Thymus (tissue), 11 donors: ENCODE measurements at regions not wholly inside any gene's neighbourhood (a gene's known extent, or its start where the extent isn't known, plus 50 kb on each side); places are given as distances from the start of the nearest gene placed in this dataset.
"Not testable (repeated sequence)": the region's sequence is repeated elsewhere in the genome, so short reads cannot be mapped to it uniquely, and the experiment has no call there.

Experiments used
- DNase-seq, 9 donors: peaks; one replicate each; pipeline ENCODE4 v3.0.0-alpha.2; 2013; ENCODE audit warnings: low spot score in 9 of 9, low read depth in 6 of 9, missing footprints in 1 of 9
- H3K27ac ChIP-seq, 2 donors: one replicate each; pipeline ENCODE4 v1.5.1; 2013; ENCODE audit warnings: control low read depth in 1 of 2, low read depth in 1 of 2, low read length in 1 of 2, mild to moderate bottlenecking in 1 of 2, moderate library complexity in 1 of 2
- H3K27me3 ChIP-seq, 2 donors: one replicate each; pipeline ENCODE4 v1.5.1; 2013; ENCODE audit warnings: low read length in 1 of 2; ENCODE audit not compliant: control insufficient read depth in 2 of 2, insufficient read depth in 1 of 2
- H3K36me3 ChIP-seq, 2 donors: one replicate each; pipeline ENCODE4 v1.5.1; 2013; ENCODE audit warnings: low read length in 1 of 2, mild to moderate bottlenecking in 1 of 2, moderate library complexity in 1 of 2; ENCODE audit not compliant: control insufficient read depth in 2 of 2, insufficient read depth in 2 of 2
- H3K4me1 ChIP-seq, 2 donors: one replicate each; pipeline ENCODE4 v1.5.1; 2013; ENCODE audit warnings: low read length in 2 of 2; ENCODE audit not compliant: control insufficient read depth in 2 of 2, insufficient read depth in 2 of 2
- H3K4me3 ChIP-seq, 2 donors: one replicate each; pipeline ENCODE4 v1.5.1; 2013; ENCODE audit warnings: low read length in 2 of 2, control low read depth in 1 of 2, mild to moderate bottlenecking in 1 of 2
- H3K9me3 ChIP-seq, 2 donors: one replicate each; pipeline ENCODE4 v1.5.1; 2013; ENCODE audit warnings: low read length in 1 of 2, mild to moderate bottlenecking in 1 of 2; ENCODE audit not compliant: control insufficient read depth in 2 of 2, insufficient read depth in 1 of 2
- WGBS: extraction: QIAGEN DNeasy Blood & Tissue Kit; methylation state at CpG from one replicate; pipeline ENCODE4 v1.1.7; 2013; 5-methylcytosine and 5-hydroxymethylcytosine counted together
- donor health status: healthy.

DNA sequence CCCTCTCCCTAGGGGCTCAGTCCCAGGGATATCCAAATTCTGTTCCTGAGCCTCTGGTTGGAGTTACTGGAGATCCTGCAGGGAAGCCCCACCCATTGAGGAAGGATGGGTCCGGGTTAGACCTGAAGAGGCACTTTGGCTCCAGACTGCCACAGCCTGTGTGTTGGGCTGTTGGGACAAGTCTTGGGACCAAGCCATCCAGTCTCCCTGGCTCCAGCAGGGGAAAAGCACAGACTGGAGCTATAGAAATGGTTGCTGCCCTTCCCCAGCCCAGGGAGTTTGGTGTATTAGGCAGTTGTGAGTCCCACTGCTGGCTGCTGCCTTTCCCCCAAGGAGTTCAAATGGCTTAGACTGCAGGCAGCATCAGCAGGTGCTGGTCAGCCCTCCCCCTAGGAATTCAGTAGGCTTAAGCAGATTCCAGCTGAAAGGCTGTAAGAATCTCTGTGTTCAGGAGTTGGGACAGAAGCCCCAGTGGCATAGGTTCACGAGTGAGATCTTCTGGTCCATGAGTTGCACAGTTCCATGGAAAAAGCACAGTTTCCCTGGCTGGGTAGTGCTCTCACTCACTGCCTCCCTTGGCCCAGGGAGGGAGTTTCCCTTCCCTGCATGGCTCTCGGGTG is 344.0 kb upstream of the EPHA5 start:
- Histone ChIP-seq H3K27ac (no peak overlapping the region), H3K4me3 (no peak overlapping the region), H3K9me3 (peaks cover 0 to 17% of the 10 kb centered on the region in 2 donors), H3K4me1 (no peaks in the 10 kb centered on the region), H3K36me3 (no peaks in the 10 kb centered on the region), H3K27me3 (no peaks in the 10 kb centered on the region)
- 57% methylated on average over 3 of the region's 3 CpGs for WGBS
- no peak for DNase-seq

DNA sequence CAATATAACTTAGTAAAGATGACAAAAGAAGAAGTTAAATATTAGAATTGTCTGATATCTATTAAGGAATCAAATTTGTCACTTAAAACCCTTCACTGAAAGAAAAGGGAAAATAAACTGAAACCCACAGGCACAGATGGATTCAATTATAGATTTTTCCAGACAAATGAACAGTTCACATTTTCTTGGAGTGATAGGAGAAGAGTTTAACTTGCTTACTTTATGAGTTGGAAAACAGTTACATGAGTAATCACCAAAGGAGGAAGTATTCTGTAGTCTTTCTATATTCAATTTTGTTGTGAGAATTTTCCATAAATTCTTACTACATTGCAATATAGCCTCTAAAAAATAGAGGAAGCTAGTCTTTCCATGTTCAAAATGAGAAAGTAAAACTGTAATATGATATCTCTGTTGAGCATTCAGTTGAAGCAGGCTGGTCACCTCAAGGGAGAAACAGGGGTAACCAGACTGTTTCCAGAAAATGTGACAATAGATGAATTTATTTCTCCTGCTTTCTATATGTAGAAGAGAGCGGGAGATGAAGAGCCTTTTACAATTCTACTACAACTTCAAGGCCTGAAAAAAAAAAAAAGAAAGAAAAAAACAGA is 330.3 kb upstream of the EPHA5 start:
- H3K4me1 ChIP-seq, result no peaks in the 10 kb centered on the region
- DNase-seq, result no peak
- no peaks in the 10 kb centered on the region for H3K27me3 ChIP-seq
- no peak overlapping the region for H3K4me3 ChIP-seq
- 89% methylated on average over 1 of the region's 1 CpG for WGBS
- H3K27ac ChIP-seq, result no peak overlapping the region
- peaks cover 0 to 4% of the 10 kb centered on the region in 2 donors for H3K9me3 ChIP-seq
- no peaks in the 10 kb centered on the region for H3K36me3 ChIP-seq

DNA sequence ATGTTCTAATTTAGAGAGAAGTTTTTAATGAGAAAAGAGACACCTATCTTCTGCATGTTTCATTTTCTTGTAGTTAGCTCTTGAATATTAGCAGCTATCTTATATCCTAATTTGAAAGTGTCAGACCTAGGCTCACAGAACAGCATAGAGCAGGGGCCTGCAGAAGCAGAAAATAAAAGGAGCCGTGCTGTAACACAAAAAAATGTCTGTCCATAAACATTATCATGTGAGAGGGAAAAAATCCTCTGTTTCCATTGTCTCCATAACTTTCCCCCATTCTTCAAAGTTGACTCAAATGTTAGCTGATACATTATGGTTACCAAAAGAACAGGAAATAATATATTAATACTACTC is 329.2 kb upstream of the EPHA5 start:
- Histone ChIP-seq H3K4me1 (no peaks in the 10 kb centered on the region), H3K36me3 (no peaks in the 10 kb centered on the region), H3K9me3 (peaks cover 0 to 4% of the 10 kb centered on the region in 2 donors), H3K4me3 (no peak overlapping the region), H3K27ac (no peak overlapping the region), H3K27me3 (no peaks in the 10 kb centered on the region)
- no peak for DNase-seq
- 94% methylated on average over 1 of the region's 1 CpG for WGBS

GRCh38 chr4:65998807-65999517 is 328.7 kb upstream of the EPHA5 start:
- not testable (repeated sequence) for DNase-seq, H3K27me3 ChIP-seq, H3K27ac ChIP-seq, H3K4me3 ChIP-seq, H3K36me3 ChIP-seq, H3K9me3 ChIP-seq, H3K4me1 ChIP-seq
- 91% methylated on average over 29 of the region's 29 CpGs for WGBS

- H3K4me3 ChIP-seq, result no peak overlapping the region
- no peaks in the 10 kb centered on the region for H3K4me1 ChIP-seq
- H3K36me3 ChIP-seq, result no peaks in the 10 kb centered on the region
- H3K27me3 ChIP-seq, result no peaks in the 10 kb centered on the region
- no peak for DNase-seq
- WGBS, result 91% methylated on average over 2 of the region's 2 CpGs
- no peaks in the 10 kb centered on the region for H3K9me3 ChIP-seq
- no peak overlapping the region for H3K27ac ChIP-seq
Measured at GRCh38 chr4:65983061-65983460, 312.8 kb upstream of the EPHA5 start.

GRCh38 chr4:65976287-65976686 is 306.0 kb upstream of the EPHA5 start:
- no peaks in the 10 kb centered on the region for H3K9me3 ChIP-seq
- no peak overlapping the region for H3K4me3 ChIP-seq
- no peaks in the 10 kb centered on the region for H3K4me1 ChIP-seq
- DNase-seq, result no peak
- no peaks in the 10 kb centered on the region for H3K36me3 ChIP-seq
- no peak overlapping the region for H3K27ac ChIP-seq
- H3K27me3 ChIP-seq, result no peaks in the 10 kb centered on the region
- 89% methylated on average over 2 of the region's 2 CpGs for WGBS

DNA sequence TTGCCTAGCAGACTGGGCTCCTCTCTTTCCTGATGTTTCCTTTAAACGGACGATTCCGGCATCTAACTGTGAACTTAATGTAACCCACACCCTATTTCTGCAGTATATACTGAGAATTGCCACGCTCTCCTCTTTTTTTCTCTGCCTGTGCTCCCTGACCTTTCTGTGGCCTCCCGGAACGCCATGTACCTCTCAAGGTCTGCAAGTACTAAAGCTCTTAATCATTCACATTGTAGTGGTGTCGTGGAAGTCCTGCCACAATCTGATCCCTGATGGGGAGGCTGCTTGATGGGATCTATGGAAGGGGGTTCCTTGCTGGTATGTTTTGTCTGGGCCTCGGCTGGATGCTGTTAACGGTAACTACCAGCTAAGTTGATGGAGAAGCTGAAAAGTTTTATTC is 302.9 kb upstream of the EPHA5 start:
- Histone ChIP-seq H3K4me1 (no peaks in the 10 kb centered on the region), H3K27me3 (no peaks in the 10 kb centered on the region), H3K36me3 (no peaks in the 10 kb centered on the region), H3K27ac (no peak overlapping the region), H3K9me3 (no peaks in the 10 kb centered on the region), H3K4me3 (no peak overlapping the region)
- WGBS, result 77% methylated on average over 9 of the region's 9 CpGs
- no peak for DNase-seq

GRCh38 chr4:65971686-65972085 is 301.4 kb upstream of the EPHA5 start:
- Histone ChIP-seq H3K27ac (no peak overlapping the region), H3K4me1 (no peaks in the 10 kb centered on the region), H3K4me3 (no peak overlapping the region), H3K27me3 (no peaks in the 10 kb centered on the region), H3K36me3 (no peaks in the 10 kb centered on the region), H3K9me3 (no peaks in the 10 kb centered on the region)
- WGBS, result 49% methylated on average over 2 of the region's 2 CpGs
- no peak for DNase-seq

DNA sequence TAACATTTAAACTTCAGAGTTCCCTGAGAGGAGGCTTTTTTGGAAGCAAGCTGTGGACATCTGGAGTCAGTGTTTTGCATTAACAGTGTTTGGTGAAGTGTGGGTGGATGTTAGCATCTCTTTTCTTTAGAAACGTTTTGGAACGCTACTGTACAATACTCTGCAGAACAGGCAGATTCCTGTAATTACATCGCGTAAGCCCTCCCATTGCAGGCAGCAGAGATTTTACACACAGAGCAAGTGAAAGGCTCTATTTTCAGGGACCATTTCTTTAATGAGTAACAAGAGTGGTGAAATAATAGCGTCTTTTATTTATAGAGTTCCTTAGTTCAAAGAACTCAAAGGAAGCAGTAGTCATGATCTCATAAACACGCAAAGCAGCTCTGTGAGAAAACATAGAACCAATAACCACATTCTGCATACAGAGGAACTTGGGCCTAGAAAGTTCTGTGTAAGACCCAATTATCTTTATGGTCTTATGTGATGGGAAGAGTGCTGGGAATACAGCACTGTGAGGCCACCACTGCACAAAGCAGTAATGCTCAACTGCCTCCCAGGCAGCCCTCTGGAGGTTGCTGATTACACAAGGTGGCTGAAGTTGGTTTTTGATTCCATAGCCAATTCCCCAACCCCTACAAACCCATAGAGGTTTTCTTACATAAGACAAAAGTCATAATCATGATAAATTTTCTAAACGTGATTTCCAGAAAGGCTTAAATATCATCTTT is 298.7 kb upstream of the EPHA5 start:
- WGBS, result 90% methylated on average over 7 of the region's 7 CpGs
- H3K27ac ChIP-seq, result no peak overlapping the region
- H3K36me3 ChIP-seq, result no peaks in the 10 kb centered on the region
- DNase-seq, result no peak
- H3K9me3 ChIP-seq, result no peaks in the 10 kb centered on the region
- H3K4me3 ChIP-seq, result no peak overlapping the region
- no peaks in the 10 kb centered on the region for H3K4me1 ChIP-seq
- no peaks in the 10 kb centered on the region for H3K27me3 ChIP-seq
